Natural killer cell (primary cell): ENCODE measurements at regions not wholly inside any gene's neighbourhood (a gene's known extent, or its start where the extent isn't known, plus 50 kb on each side); places are given as distances from the start of the nearest gene placed in this dataset.

Experiments used
- ATAC-seq, 3 donors: fragments of 150-1000 bp in 2 of 3; fragments of 200-7000 bp in 1 of 3; cut with Tn5 transposase; 1 replicate in 1 of 3; 2 replicates in 2 of 3; pipeline ENCODE4 v1.10.0; 2021; ENCODE audit warnings: mild to moderate bottlenecking in 2 of 3, moderate library complexity in 2 of 3
- DNase-seq, 2 donors: peaks; one replicate each; pipeline versions ENCODE4 v3.0.0 to v3.0.0-alpha.2; 2013 to 2021; ENCODE audit warnings: mixed read lengths in 1 of 2
- H3K27ac ChIP-seq: one replicate; pipeline ENCODE4 v1.5.1; 2013; ENCODE audit warnings: mild to moderate bottlenecking, low read length
- H3K27me3 ChIP-seq: one replicate; pipeline ENCODE4 v1.6.1; 2013; ENCODE audit warnings: low read length; ENCODE audit not compliant: control insufficient read depth, insufficient read depth
- H3K36me3 ChIP-seq: one replicate; pipeline ENCODE4 v1.6.1; 2013; ENCODE audit warnings: low read length; ENCODE audit not compliant: control insufficient read depth, insufficient read depth
- H3K4me1 ChIP-seq: one replicate; pipeline ENCODE4 v1.6.1; 2013; ENCODE audit warnings: low read length; ENCODE audit not compliant: control insufficient read depth, insufficient read depth
- H3K4me3 ChIP-seq: one replicate; pipeline ENCODE4 v1.5.1; 2013; ENCODE audit warnings: low read length
- H3K9me3 ChIP-seq: one replicate; pipeline ENCODE4 v1.6.1; 2013; ENCODE audit warnings: low read length; ENCODE audit not compliant: control insufficient read depth, insufficient read depth
- H3K27ac Mint-ChIP-seq, 2 donors: one replicate each; pipeline ENCODE4 v1.8.0; 2022; ENCODE audit warnings: mild to moderate bottlenecking in 2 of 2, mixed read lengths in 2 of 2, moderate library complexity in 1 of 2
- H3K27me3 Mint-ChIP-seq, 2 donors: one replicate each; pipeline ENCODE4 v1.8.0; 2022; ENCODE audit warnings: low read depth in 2 of 2, mixed read lengths in 2 of 2
- H3K36me3 Mint-ChIP-seq: one replicate; pipeline ENCODE4 v1.8.0; 2022; ENCODE audit warnings: mixed read lengths
- H3K4me1 Mint-ChIP-seq, 2 donors: one replicate each; pipeline ENCODE4 v1.8.0; 2022; ENCODE audit warnings: mixed read lengths in 2 of 2
- H3K4me3 Mint-ChIP-seq: one replicate; pipeline ENCODE4 v1.8.0; 2022; ENCODE audit warnings: mild to moderate bottlenecking, moderate library complexity, mixed read lengths
- H3K9me3 Mint-ChIP-seq, 2 donors: one replicate each; pipeline ENCODE4 v1.8.0; 2022; ENCODE audit warnings: mixed read lengths in 2 of 2
- CTCF ChIP-seq: fragments of 200-600 bp; IDR thresholded peaks from one replicate; pipeline ENCODE4 v1.8.0; 2022; ENCODE audit warnings: antibody characterized with exemption
- WGBS: methylation state at CpG from one replicate; pipeline ENCODE4 v1.1.7; 2013; ENCODE audit warnings: missing lambda C conversion rate; ENCODE audit not compliant: insufficient coverage; 5-methylcytosine and 5-hydroxymethylcytosine counted together
- intact Hi-C: fragments of 100-400 bp; cut with micrococcal nuclease; formaldehyde crosslinking; loops from one replicate; pipeline ENCODE4 v1.14.2; 2022

GRCh38 chr5:143466632-143467031, 63.1 kb upstream of the NR3C1 start:
- 20% methylated on average over 1 of the region's 1 CpG for WGBS

GRCh38 chr5:143464723-143465490, 61.4 kb upstream of the NR3C1 start:
- Mint-ChIP-seq H3K4me3 (no peak overlapping the region), H3K27ac (no peak overlapping the region), H3K4me1 (no peaks in the 10 kb centered on the region), H3K9me3 (no peaks in the 10 kb centered on the region), H3K36me3 (no peaks in the 10 kb centered on the region), H3K27me3 (peaks cover 0 to 14% of the 10 kb centered on the region in 2 donors)
- WGBS = 92% methylated on average over 1 of the region's 1 CpG
- Histone ChIP-seq H3K27ac (no peak overlapping the region), H3K4me3 (no peak overlapping the region), H3K36me3 (no peaks in the 10 kb centered on the region), H3K4me1 (no peaks in the 10 kb centered on the region), H3K27me3 (no peaks in the 10 kb centered on the region), H3K9me3 (no peaks in the 10 kb centered on the region)
- no peak for DNase-seq
- intact Hi-C loops = no loop called here
- TF ChIP-seq CTCF = no peak
- ATAC-seq = no peak

More at GRCh38 chr5:143466632-143467031, 63.1 kb upstream of the NR3C1 start:
- H3K4me1 Mint-ChIP-seq = no peaks in the 10 kb centered on the region
- Histone ChIP-seq H3K27ac (no peak overlapping the region), H3K4me1 (no peaks in the 10 kb centered on the region), H3K27me3 (no peaks in the 10 kb centered on the region), H3K36me3 (no peaks in the 10 kb centered on the region), H3K9me3 (no peaks in the 10 kb centered on the region), H3K4me3 (no peak overlapping the region)
- no peaks in the 10 kb centered on the region for H3K36me3 Mint-ChIP-seq
- ATAC-seq = no peak
- intact Hi-C loops = no loop called here
- no peaks in the 10 kb centered on the region for H3K9me3 Mint-ChIP-seq
- H3K27me3 Mint-ChIP-seq = peaks cover 0 to 7% of the 10 kb centered on the region in 2 donors
- no peak for TF ChIP-seq CTCF
- H3K4me3 Mint-ChIP-seq = no peak overlapping the region
- DNase-seq = no peak
- no peak overlapping the region for H3K27ac Mint-ChIP-seq

- Mint-ChIP-seq H3K27ac (no peak overlapping the region), H3K36me3 (no peaks in the 10 kb centered on the region), H3K27me3 (peaks cover 0 to 7% of the 10 kb centered on the region in 2 donors), H3K4me3 (no peak overlapping the region), H3K4me1 (no peaks in the 10 kb centered on the region), H3K9me3 (no peaks in the 10 kb centered on the region)
- Histone ChIP-seq H3K27ac (no peak overlapping the region), H3K4me1 (no peaks in the 10 kb centered on the region), H3K27me3 (no peaks in the 10 kb centered on the region), H3K4me3 (no peak overlapping the region), H3K9me3 (no peaks in the 10 kb centered on the region), H3K36me3 (no peaks in the 10 kb centered on the region)
- ATAC-seq = no peak
- no peak for TF ChIP-seq CTCF
- intact Hi-C loops = no loop called here
- no peak for DNase-seq
These were observed 58.9 kb upstream of the NR3C1 start for GRCh38 chr5:143462431-143462830.

GRCh38 chr5:143459433-143459832, 55.9 kb upstream of the NR3C1 start:
- DNase-seq = no peak
- Histone ChIP-seq H3K9me3 (no peaks in the 10 kb centered on the region), H3K36me3 (no peaks in the 10 kb centered on the region), H3K27me3 (no peaks in the 10 kb centered on the region), H3K4me1 (no peaks in the 10 kb centered on the region), H3K27ac (no peak overlapping the region), H3K4me3 (no peak overlapping the region)
- Mint-ChIP-seq H3K9me3 (no peaks in the 10 kb centered on the region), H3K4me1 (no peaks in the 10 kb centered on the region), H3K36me3 (no peaks in the 10 kb centered on the region), H3K27me3 (peaks cover 3 to 7% of the 10 kb centered on the region in 2 donors), H3K27ac (no peak overlapping the region), H3K4me3 (no peak overlapping the region)
- TF ChIP-seq CTCF = no peak
- ATAC-seq = no peak
- WGBS = 99% methylated on average over 4 of the region's 4 CpGs
- intact Hi-C loops = no loop called here
